ENCODE measurements at regions not wholly inside any gene's neighbourhood (a gene's known extent, or its start where the extent isn't known, plus 50 kb on each side); places are given as distances from the start of the nearest gene placed in this dataset.

GRCh38 chr2:49567811-49568600 is 413.7 kb upstream of the FSHR start:
- TF ChIP-seq POLR2A (IDR thresholded peaks at IDR 0.05) = no peak
- TF ChIP-seq CTCF (IDR thresholded peaks at IDR 0.05) = no peak
- no peak for TF ChIP-seq POLR2AphosphoS5 (IDR thresholded peaks at IDR 0.05)
